ENCODE measurements at regions not wholly inside any gene's neighbourhood (a gene's known extent, or its start where the extent isn't known, plus 50 kb on each side); places are given as distances from the start of the nearest gene placed in this dataset.
"Not testable (repeated sequence)": the region's sequence is repeated elsewhere in the genome, so short reads cannot be mapped to it uniquely, and the experiment has no call there.

DNA sequence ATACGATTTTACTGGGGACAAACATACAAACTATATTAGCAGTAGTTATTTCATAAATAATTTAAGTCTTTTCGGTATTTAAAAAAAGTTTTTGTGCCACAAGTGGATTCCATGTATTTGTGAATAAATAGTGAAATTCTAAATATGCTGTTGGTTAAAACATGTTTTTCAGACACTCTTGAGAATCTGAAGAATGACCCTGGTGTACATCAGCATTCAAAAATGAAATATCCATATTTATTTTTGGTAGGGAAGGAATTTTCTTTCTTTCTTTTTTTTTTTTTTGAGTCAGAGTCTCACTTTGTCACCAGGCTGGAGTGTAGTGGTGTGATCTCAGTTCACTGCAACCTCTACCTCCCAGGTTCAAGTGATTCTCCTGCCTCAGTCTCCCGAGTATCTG, 136.1 kb upstream of the CDK6 start:
- no peak for DNase-seq

DNA sequence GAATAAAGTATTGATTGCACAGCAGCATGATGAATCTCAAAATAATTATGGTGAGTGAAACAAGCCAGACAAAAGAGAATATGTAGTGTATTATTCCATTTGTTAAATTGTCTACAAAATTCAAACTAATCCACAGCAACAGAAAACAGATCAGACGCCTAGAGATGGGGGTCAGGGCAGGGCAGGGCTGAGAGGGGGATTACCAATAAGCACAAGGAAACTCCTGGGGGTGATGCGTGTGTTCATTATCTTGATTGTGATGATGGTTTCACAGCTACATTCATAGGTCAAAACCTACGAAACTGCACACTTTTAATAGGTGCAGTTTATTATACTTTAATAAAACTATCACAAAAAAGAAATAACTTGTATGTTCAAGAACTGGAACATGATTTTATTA, 132.7 kb upstream of the CDK6 start:
- DNase-seq = no peak

DNA sequence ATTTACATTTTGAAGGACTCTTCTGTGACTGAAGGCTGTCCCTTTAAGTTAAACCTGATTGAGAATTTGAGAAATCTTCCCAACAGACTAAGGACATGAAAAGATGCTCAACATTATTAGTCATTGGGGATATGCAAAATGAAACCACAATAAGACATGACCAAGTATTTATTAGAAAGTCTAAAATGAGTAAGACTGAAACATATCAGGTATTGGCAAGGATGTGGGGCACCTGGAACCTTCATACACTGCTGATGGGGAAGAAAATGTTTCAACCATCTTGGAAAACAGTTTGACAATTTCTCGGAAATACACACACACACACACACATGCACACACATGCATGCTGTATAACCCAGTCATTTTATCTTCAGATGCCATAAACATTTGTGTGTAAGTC, 132.1 kb upstream of the CDK6 start:
- no peak for DNase-seq

DNA sequence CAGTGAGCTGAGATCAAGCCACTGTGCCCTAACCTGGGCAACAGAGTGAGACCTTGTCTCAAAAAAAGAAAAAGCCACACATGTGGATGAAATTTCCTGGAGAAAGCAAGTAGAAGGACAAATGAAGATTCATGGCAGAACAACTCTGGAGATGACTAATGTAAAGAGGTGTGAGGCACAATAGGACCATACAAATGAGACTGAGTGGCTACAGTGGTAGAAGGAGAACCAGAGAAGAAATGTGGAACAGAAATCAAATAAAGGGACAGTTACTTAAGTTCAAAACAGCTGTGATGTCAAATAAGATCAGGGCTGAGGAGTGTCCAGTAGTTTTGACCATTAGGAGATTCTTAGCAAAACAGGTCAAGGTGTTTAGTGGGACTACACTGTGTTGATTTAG, 130.9 kb upstream of the CDK6 start:
- no peak for DNase-seq

DNA sequence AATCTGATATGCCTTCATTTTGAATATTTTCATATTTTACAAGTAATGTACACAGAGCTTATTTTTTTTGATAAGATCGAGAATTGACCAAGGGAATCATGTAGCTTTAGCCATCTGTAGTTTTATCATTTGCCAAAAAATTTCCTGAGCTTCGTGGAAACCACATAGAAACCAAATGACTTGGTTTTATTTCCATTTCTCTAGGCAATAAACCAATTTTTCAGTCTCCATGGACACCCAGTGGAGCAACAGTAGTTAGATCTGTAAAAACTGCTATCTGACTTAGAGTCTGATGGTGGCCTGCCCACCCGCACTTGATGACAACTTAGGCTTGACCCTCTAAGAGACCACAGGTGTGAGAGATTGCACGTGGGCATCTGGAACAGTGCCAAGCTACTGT, 127.8 kb upstream of the CDK6 start:
- no peak for DNase-seq

DNA sequence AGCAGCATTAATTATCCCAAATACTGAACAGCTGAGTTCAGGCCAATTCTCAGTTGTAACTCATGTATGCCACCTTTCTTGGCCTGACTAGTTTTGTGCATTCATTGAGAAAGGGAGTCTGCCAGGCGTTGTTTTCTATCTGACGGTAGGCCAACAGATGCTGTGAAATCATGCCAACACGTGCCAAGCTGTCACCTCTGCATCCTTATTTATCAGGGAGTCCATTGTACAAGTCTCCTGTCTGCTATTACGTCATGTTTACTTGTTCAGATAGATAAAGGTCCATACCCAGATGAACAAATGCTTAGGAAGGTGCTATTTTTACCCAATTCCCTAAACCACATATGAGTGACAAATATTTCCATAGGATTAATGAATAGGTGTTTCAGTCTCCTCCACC, 127.2 kb upstream of the CDK6 start:
- no peak for DNase-seq

DNA sequence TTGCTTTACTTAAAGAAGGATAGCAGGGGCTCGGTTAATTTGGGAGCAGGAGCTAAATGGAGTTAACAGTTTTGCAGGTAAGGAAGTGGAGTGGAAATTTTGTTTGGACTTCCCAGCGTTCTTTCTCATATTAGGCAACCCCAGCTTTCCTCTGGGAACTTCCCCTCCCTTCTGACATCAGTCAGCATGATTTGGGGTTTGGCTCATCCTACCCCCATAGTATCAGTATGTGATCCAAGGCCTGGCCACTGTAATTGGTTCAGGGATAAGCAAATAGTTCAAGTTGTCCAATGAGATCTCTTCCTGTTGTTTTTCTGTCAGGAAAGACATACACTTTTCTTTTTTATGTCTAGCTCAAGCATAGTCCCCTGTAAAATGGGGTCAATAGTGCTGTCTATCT, 125.6 kb upstream of the CDK6 start:
- DNase-seq = no peak

DNA sequence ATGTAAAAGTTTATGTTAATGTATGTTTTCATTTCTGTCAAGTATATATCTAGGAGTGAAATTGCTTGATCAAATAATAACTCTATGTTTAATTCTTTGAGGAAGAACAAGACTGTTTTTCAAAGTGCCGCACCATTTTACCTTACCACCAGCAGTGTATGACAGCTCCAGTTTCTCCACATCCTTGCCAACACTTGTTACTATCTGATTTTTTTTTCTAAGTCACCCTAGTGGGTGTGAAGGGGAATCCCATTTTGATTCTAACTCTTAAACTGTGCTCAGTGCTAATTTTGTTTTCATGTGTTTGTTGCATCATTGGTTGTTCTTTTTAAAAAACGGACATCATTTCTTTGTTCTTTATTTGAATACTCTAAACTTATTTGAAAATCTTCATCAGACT, 120.2 kb upstream of the CDK6 start:
- DNase-seq = no peak

DNA sequence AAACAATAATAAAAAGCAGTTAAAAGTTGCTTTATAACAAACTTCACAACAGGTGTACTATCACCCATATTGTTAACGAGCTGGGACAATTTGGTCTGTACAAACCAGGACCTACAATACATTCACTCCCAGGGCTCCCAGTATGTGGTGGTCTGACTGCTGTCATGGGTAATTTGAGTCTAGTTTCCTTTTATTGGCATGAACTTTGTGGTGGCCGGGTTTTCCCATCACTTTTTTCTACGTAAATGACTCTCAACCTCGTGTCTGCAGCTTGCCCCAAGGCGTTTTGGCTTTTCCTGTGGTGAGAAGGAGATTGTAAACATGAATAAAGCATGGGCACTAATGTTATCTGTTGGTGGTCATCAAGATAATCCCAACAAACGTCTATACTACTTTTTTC, 118.7 kb upstream of the CDK6 start:
- no peak for DNase-seq

DNA sequence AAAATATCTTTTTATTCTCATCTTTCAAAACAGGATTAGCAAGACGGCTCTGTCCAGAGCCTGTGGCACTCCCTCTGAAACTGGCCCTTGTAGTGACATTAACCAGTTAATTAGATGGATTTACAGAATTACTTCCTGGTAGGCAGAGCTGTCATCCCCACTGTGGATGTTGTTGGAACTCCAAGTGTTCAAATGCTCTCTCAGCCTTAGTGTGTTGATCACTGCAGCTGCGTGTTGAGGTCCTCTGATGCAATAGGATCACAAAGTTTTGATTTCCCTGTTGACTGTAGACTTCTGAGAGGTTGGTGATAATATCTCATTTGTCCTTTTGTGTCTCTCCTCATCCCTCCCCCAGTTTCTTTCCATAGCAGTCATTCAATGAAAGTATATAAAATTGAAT, 117.3 kb upstream of the CDK6 start:
- no peak for DNase-seq

DNA sequence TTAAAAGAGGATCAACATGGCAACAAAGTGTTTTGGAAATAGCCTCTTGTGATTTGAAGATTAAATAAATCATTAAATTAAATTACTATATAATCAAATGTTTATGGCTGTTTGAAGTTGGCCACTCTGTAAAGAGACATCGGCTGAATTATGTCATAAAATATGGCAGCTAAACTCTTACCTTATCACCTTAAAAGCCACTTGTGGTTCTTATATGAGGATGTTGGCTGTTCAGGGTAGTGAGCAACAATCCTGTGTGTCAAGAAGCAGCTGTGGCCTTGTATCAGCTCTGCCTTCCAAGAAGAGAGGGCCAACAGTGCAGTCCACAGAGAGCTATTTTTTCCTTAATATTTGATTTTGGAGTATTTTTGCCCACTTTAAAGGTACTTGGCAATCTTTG, 113.4 kb upstream of the CDK6 start:
- no peak for DNase-seq

DNA sequence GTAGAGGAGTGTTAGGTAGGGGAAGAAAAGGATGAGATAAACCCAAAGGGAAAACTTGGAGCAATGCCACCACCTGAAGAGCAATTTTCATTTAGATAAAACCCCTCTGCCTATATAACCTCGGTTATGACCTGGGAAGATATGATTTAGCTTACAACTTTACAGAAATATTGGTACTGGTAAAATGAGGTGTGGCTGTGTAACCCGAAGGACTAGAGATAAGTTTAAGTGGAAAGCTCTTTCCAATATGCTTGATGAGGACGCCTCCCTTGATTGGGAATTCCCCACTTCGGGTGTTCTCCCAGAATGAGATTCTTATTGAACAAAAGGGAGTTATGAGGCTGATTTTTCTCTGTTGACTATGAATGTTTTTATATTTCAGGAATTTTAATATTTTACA, 109.5 kb upstream of the CDK6 start:
- DNase-seq = no peak

DNA sequence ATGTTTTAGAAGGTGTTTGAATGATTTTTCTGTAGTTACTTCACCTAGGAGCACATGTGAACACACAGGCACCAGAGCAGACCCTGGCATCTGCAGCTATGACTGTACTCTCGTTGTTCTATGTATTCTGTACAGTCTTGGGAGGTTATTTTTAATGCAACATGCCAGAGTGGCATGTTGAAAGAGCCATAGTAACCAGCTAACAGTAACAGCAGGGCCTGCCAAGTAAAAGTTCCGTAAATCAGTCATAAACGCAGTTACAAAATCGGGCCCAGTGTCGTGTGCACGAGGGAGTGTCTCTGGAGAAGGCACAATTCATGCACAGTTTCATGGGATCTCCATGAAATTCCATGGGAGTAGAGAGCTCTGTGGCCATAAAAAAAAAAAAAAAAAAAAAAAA, 108.3 kb upstream of the CDK6 start:
- DNase-seq = no peak

DNA sequence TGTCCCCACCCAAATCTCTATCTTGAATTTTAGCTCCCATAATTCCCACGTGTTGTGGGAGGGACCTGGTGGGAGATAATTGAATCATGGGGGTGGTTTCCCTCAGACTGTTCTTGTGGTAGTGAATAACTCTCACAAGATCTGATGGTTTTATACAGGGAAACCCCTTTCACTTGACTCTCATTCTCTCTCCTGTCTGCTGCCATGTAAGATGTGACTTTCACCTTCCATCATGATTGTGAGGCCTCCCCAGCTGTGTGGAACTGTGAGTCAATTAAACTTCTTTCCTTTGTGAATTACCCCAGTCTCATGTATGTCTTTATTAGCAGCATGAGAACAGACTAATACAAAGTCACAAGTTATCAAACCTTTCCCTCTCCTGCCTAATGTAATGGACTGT, 106.3 kb upstream of the CDK6 start:
- not testable (repeated sequence) for DNase-seq

DNA sequence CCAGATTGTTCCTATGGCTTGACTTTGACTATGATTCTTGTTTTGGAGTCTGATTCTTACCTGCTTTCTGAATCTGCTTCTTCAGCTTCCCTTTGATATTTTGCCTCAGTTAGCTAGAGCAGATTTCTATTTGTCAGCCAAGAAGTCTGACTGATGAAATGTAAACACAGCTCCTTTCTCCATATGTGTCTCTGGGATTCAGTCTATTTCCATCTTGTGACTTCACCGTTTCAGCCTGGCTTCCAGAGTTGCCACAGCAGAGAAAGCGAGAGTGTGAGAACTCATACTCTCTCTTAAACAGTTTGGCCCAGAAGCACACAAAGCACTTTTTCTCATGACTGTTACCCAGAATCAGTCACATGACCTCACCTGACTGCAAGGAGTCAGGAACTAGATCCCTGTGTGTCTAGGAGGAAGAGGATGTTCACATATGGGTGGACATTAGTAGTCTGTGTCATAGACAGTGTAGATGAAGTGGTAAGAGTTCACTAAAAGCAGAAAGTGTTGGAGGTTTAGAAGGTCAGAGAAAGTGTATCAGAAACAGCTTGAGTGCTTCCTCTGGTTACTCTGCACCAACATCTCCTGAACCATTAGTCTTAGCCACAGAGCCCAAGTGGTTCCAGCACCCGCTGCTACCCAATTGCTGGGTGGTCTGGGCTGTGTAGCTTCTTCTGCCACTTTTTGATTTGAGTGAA, 103.4 kb upstream of the CDK6 start:
- DNase-seq = no peak

DNA sequence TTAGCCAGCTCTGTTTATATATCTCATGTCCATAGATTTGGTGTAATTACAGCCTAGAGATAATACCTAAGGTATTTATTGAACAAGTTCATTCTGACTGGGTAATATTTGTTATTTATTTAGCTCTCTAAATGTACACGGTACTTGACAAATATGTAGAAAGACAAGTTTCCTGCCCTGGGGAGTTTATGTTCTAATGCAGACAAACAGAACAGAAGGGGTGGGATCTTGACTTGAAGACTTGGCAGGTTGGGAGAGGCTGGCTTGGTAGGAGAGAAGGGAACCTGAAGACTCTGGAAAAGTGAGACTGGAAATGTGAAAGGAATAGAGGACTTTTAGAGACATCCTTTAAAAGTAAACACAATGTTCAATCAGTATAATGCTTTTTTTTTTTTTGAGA, 97.7 kb upstream of the CDK6 start:
- no peak for DNase-seq

DNA sequence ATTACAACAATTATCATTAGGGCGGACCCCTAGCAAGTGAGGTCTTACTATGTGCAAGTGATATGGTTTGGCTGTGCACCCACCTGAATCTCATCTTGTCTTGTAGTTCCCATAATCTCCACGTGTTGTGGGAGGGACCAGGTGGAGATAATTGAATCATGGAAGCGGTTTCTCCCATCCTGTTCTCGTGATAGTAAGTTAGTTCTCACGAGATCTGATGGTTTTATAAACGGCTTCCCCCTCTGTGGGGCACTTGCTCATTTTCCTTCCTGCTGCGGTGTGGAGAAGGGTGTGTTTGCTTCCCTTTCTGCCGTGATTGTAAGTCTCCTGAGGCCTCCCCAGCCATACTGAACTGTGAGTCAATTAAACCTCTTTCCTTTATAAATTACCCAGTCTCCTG, 96.1 kb upstream of the CDK6 start:
- no peak for DNase-seq

DNA sequence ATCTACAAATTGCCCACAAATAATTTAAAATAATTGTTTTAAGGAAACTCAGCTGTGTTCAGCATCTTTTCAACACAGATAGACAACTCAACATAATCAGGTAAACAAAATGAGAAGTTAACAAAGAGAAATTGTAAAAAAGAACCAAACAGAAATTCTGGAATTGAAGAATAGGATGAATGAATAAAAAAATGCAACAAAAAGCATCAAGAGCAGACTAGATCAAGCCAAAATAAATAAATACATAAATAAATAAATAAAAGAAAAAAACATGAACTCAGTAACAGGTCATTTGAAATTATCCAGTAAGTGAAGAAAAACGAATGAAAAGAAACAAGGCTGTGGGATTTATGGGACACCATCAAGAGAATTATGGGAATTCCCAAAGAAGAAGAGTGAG, 94.0 kb upstream of the CDK6 start:
- DNase-seq = no peak

DNA sequence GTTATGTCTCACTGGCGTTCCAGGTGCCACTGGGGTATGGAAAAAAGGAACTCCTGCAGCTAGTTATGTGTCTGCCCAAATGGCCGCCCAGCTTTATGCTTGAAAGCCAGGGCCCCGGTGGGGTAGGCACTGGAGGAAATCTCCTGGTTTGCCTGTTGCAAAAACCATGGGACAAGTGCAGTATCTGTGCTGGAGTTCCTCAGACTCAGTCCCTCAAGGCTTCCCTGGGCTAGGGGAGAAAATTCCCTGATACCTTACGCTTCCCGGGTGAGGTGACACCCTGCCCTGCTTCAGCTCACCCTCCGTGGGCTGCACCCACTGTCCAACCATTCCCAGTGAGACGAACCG, 90.3 kb upstream of the CDK6 start:
- DNase-seq = no peak

DNA sequence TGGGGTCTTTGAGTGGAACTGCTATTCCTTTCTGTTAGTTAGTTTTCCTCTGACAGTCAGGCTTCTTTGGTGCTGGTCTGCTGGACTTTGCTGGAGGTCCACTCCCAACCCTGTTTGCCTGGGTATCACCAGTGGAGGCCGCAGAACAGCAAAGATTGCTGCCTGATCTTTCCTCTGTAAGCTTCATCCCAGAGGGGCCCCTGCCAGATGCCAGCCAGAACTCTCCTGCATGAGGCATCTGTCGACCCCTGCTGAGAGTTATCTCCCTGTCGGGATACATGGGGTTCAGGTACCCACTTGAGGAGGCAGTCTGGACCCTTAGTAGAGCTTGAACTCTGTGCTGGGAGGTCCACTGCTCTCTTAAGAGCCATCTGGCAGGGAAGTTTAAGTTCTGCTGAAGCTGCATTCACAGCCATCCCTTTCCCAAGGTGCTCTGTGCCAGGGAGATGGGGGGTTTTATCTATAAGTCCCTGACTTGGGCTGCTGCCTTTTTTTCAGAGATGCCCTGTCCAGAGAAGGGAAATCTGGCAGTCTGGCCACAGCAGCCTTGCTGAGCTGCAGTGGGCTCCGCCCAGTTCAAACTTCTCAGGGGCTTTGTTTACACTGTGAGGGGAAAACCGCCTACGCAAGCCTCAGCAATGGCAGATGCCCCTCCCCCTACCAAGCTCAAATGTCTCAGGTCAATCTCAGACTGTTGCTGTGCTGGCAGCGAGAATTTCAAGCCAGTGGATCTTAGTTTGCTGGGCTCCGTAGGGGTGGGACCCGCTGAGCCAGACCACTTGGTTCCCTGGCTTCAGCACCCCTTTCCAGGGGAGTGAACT, 89.7 kb upstream of the CDK6 start:
- no peak for DNase-seq

DNA sequence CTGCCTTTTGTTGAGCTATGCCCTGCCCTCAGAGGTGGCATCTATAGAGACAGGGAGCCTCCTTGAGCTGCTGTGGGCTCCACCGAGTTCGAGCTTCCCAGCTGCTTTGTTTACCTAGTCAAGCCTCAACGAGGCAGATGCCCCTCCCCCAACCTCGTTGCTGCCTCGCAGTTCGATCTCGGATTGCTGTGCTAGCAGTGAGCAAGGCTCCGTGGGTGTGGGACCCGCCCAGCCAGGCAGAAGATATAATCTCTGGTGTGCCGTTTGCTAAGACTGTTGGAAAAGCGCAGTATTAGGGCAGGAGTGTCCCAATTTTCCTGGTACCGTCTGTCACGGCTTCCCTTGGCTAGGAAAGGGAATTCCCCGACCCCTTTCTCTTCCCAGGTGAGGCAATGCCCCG, 88.4 kb upstream of the CDK6 start:
- DNase-seq = no peak

DNA sequence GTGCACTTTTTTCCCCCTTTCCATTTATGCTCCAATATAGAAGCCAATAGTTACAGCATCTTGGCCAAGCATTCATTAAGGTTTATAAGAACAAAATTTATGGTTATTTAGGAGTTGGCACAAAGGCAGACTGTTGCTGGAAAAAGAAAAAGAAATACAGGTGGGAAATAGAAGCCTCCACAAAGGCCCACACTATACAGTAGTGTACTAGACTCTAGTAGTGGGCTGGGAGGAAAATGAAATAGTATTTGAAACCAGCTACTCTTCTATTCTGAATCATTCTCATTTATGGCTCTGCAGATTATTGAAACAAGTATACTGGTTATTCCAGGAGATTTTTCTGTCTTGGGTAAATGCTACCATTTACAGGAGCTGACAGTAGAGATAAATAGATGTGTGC, 80.9 kb upstream of the CDK6 start:
- no peak for DNase-seq

DNA sequence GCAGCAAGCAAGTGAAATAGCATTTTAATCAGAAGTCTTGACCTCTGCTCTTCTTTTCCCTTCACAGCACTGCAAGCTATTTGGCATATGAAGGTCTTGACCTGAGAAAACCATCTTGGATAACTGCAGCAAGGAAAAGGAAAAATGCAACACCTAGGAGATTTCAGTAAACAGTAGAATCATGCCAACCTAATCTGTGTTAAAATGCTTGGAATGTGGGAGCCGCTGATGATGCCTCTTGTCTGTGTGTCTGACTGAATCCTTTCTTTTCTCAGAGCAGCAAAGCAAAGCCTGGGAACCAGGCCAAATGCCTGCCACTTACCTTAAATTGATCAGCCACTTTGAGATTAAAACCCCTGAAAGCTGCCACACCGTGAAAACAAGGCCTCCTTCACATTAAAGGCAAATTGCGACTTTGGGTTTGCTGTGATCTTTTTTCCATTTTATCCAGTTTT, 80.4 kb upstream of the CDK6 start:
- no peak for DNase-seq

DNA sequence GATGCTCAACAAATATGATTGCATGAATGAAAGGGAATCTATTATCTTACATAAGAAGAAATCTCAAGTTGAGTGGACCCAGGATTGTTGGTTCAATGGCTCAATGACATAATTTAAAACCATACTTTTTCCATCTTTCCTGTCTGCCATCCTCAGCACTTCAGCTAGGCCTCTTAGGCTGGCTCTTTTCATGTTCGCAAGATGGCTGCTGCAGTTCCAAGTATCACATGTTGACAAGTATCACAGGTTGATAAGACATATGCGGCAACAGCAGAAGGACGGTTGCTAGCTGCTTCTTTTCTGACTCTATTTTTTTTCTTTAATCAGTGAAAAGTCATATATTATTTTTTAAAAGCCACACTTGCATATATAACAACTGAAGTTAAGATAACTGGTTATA, 79.0 kb upstream of the CDK6 start:
- no peak for DNase-seq

DNA sequence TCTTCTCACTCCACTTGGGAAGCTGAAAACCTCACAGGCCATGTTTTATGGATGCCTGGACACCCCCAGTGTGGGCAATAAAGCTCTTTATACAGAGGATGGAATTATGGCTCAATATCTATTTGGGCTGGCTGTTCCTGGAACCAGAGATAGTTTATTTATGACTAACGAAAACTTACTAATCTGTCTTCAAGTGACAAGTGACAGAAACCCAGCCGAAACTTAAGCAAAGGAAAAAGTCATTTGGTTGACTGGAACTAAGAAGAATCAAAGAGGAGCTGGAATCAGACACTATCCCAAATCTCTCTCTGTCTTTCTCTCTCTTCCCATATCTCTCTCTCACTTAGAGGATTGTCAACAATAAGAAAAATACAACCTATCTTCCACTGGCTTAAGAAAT, 78.3 kb upstream of the CDK6 start:
- no peak for DNase-seq
